GM23338 (cell line): ENCODE measurements at regions not wholly inside any gene's neighbourhood (a gene's known extent, or its start where the extent isn't known, plus 50 kb on each side); places are given as distances from the start of the nearest gene placed in this dataset.

Experiments used
- ATAC-seq: fragments of 200-7000 bp; cut with Tn5 transposase; 3 replicates; pipeline ENCODE4 v1.9.1; 2020
- DNase-seq: peaks from one replicate; pipeline ENCODE4 v3.0.0-alpha.2; 2015; ENCODE audit warnings: low spot score
- H2AFZ ChIP-seq: fragments of 200-600 bp; sonication (generic); 2 replicates; pipeline ENCODE4 v1.8.0; 2016; ENCODE audit warnings: antibody characterized with exemption, mild to moderate bottlenecking, moderate library complexity
- H3F3A ChIP-seq: fragments of 200-600 bp; sonication (generic); replicated peaks from 2 replicates; pipeline ENCODE4 v1.8.0; 2017; ENCODE audit warnings: antibody characterized with exemption, mixed run types, low read depth
- H3K27ac ChIP-seq: fragments of 200-600 bp; sonication (generic); 2 replicates; pipeline ENCODE4 v1.6.1; 2016; ENCODE audit warnings: low read depth
- H3K27me3 ChIP-seq: fragments of 200-600 bp; sonication (generic); 2 replicates; pipeline ENCODE4 v1.8.0; 2016; ENCODE audit warnings: mild to moderate bottlenecking, mixed run types, moderate library complexity; ENCODE audit not compliant: insufficient read depth
- H3K36me3 ChIP-seq: fragments of 200-600 bp; sonication (generic); 2 replicates; pipeline ENCODE4 v1.8.0; 2016; ENCODE audit warnings: mild to moderate bottlenecking; ENCODE audit not compliant: insufficient read depth
- H3K4me1 ChIP-seq: fragments of 200-600 bp; sonication (generic); 2 replicates; pipeline ENCODE4 v1.8.0; 2016; ENCODE audit warnings: mild to moderate bottlenecking, moderate library complexity; ENCODE audit not compliant: insufficient read depth
- H3K4me2 ChIP-seq: fragments of 200-600 bp; sonication (generic); 2 replicates; pipeline ENCODE4 v1.7.1; 2017; ENCODE audit warnings: mixed run types
- H3K4me3 ChIP-seq: fragments of 200-600 bp; sonication (generic); 2 replicates; pipeline ENCODE4 v1.6.1; 2016; ENCODE audit warnings: mixed run types
- H3K79me2 ChIP-seq: fragments of 200-600 bp; sonication (generic); replicated peaks from 2 replicates; pipeline ENCODE4 v1.8.0; 2017; ENCODE audit warnings: mild to moderate bottlenecking; ENCODE audit not compliant: insufficient read depth
- H3K9me2 ChIP-seq: fragments of 200-600 bp; sonication (generic); 2 replicates; pipeline ENCODE4 v1.8.0; 2017; ENCODE audit not compliant: insufficient read depth
- H4K20me1 ChIP-seq: fragments of 200-600 bp; sonication (generic); replicated peaks from 2 replicates; pipeline ENCODE4 v1.8.0; 2017; ENCODE audit warnings: mild to moderate bottlenecking; ENCODE audit not compliant: insufficient read depth
- H3K27ac Mint-ChIP-seq: 2 replicates; pipeline ENCODE4 v1.8.0; 2020; ENCODE audit warnings: inconsistent platforms, mild to moderate bottlenecking, moderate library complexity, mixed read lengths
- H3K27me3 Mint-ChIP-seq: 3 replicates; pipeline ENCODE4 v1.8.0; 2022; ENCODE audit warnings: low read depth, mild to moderate bottlenecking, moderate library complexity, mixed read lengths, inconsistent platforms; ENCODE audit not compliant: insufficient read depth, poor library complexity
- H3K36me3 Mint-ChIP-seq: 3 replicates; pipeline ENCODE4 v1.8.0; 2021; ENCODE audit warnings: low read depth, mild to moderate bottlenecking, inconsistent platforms, moderate library complexity, mixed read lengths
- H3K4me1 Mint-ChIP-seq: 3 replicates; pipeline ENCODE4 v1.8.0; 2020; ENCODE audit warnings: mild to moderate bottlenecking, inconsistent platforms, mixed read lengths
- H3K4me3 Mint-ChIP-seq: 3 replicates; pipeline ENCODE4 v1.8.0; 2021; ENCODE audit warnings: moderate library complexity, mild to moderate bottlenecking, inconsistent platforms, mixed read lengths
- H3K9me3 Mint-ChIP-seq: 3 replicates; pipeline ENCODE4 v1.8.0; 2020; ENCODE audit warnings: moderate library complexity, mild to moderate bottlenecking, inconsistent platforms, mixed read lengths
- CTCF ChIP-seq, 2 experiments: fragments of 200-600 bp in 1 of 2; sonication (generic) in 1 of 2; conservative IDR thresholded peaks; 2 replicates each; pipeline versions ENCODE4 v1.5.1 to v1.6.1; 2016 to 2017; ENCODE audit warnings: antibody characterized with exemption in 2 of 2, low read depth in 2 of 2, mild to moderate bottlenecking in 2 of 2, moderate library complexity in 1 of 2
- ETS1 ChIP-seq: IDR thresholded peaks from 2 replicates; pipeline ENCODE4 v1.6.1; 2016; ENCODE audit warnings: antibody characterized with exemption
- EZH2 ChIP-seq: fragments of 200-600 bp; sonication (generic); IDR thresholded peaks from one replicate; pipeline ENCODE4 v1.8.0; 2017; ENCODE audit warnings: antibody characterized with exemption, mild to moderate bottlenecking, low read depth; ENCODE audit not compliant: unreplicated experiment
- EZH2phosphoT487 ChIP-seq: fragments of 200-600 bp; sonication (generic); IDR thresholded peaks from one replicate; pipeline ENCODE4 v1.8.1; 2018; ENCODE audit warnings: antibody characterized with exemption; ENCODE audit not compliant: unreplicated experiment
- JUNB ChIP-seq: IDR thresholded peaks from one replicate; pipeline ENCODE4 v1.6.1; 2016; ENCODE audit warnings: antibody characterized with exemption; ENCODE audit not compliant: unreplicated experiment
- NANOG ChIP-seq: IDR thresholded peaks from 2 replicates; pipeline ENCODE4 v1.6.1; 2016; ENCODE audit warnings: antibody characterized with exemption, borderline replicate concordance
- POLR2AphosphoS5 ChIP-seq: IDR thresholded peaks from 2 replicates; pipeline ENCODE4 v1.6.1; 2016; ENCODE audit warnings: antibody characterized with exemption, low read depth
- REST ChIP-seq: IDR thresholded peaks from one replicate; pipeline ENCODE4 v1.6.1; 2018; ENCODE audit warnings: antibody characterized with exemption; ENCODE audit not compliant: unreplicated experiment
- STAT1 ChIP-seq: IDR thresholded peaks from one replicate; pipeline ENCODE4 v1.6.1; 2016; ENCODE audit warnings: antibody characterized with exemption; ENCODE audit not compliant: unreplicated experiment
- ZNF114 ChIP-seq: fragments of 250-450 bp; sonication (Bioruptor Pico); IDR thresholded peaks from 2 replicates; pipeline ENCODE4 v1.5.0; 2020; ENCODE audit warnings: mild to moderate bottlenecking, moderate library complexity
- ZNF331 ChIP-seq: fragments of 250-450 bp; sonication (Bioruptor Pico); IDR thresholded peaks from 2 replicates; pipeline ENCODE4 v1.5.0; 2020; ENCODE audit warnings: low read depth, mild to moderate bottlenecking, moderate library complexity
- ZNF462 ChIP-seq: fragments of 250-450 bp; sonication (Bioruptor Pico); IDR thresholded peaks from 2 replicates; pipeline ENCODE4 v1.5.0; 2020; ENCODE audit warnings: mild to moderate bottlenecking, moderate library complexity

GRCh38 chr4:177227636-177228035, 82.0 kb upstream of the NEIL3 start:
- no peak overlapping the region for H3K27ac ChIP-seq
- peaks cover 10% of the 10 kb centered on the region; the same call in 2 of the 3 replicates for H3K4me1 Mint-ChIP-seq
- ATAC-seq = no peak
- H3K4me3 ChIP-seq = no peak overlapping the region
- no peaks in the 10 kb centered on the region for H3K36me3 ChIP-seq
- no peaks in the 10 kb centered on the region for H3K79me2 ChIP-seq
- no peak overlapping the region for H2AFZ ChIP-seq
- 0 out of 3 replicates have a peak, but pooled peaks cover 2% of the 10 kb centered on the region for H3K36me3 Mint-ChIP-seq
- no peak overlapping the region for H3K4me2 ChIP-seq
- H3K27me3 Mint-ChIP-seq = peaks cover 2% of the 10 kb centered on the region
- no peak overlapping the region for H3K4me3 Mint-ChIP-seq
- no peaks in the 10 kb centered on the region; the same call in 2 of the 3 replicates for H3K9me3 Mint-ChIP-seq
- no peaks in the 10 kb centered on the region for H4K20me1 ChIP-seq
- no peaks in the 10 kb centered on the region for H3F3A ChIP-seq
- no peak for DNase-seq
- H3K9me2 ChIP-seq = no peaks in the 10 kb centered on the region
- no peaks in the 10 kb centered on the region for H3K27me3 ChIP-seq
- no peak for TF ChIP-seq REST
- TF ChIP-seq ZNF462 (CRISPR knock-in tag) = no peak
- no peak for TF ChIP-seq NANOG
- no peak for TF ChIP-seq STAT1
- TF ChIP-seq ZNF114 (CRISPR knock-in tag) = no peak
- TF ChIP-seq JUNB = no peak
- TF ChIP-seq EZH2phosphoT487 = no peak
- TF ChIP-seq ETS1 = no peak
- TF ChIP-seq CTCF (conservative IDR thresholded peaks at IDR 0.05; ENCODE audit: low read depth in 2 of 2) = no peak
- no peak for TF ChIP-seq EZH2
- no peak for TF ChIP-seq ZNF331 (CRISPR knock-in tag)
- TF ChIP-seq POLR2AphosphoS5 = no peak
- peaks cover 11% of the 10 kb centered on the region; the same call in 1 of the 2 replicates for H3K4me1 ChIP-seq
- no peak overlapping the region for H3K27ac Mint-ChIP-seq
